ENCODE measurements at regions not wholly inside any gene's neighbourhood (a gene's known extent, or its start where the extent isn't known, plus 50 kb on each side); places are given as distances from the start of the nearest gene placed in this dataset.

DNA sequence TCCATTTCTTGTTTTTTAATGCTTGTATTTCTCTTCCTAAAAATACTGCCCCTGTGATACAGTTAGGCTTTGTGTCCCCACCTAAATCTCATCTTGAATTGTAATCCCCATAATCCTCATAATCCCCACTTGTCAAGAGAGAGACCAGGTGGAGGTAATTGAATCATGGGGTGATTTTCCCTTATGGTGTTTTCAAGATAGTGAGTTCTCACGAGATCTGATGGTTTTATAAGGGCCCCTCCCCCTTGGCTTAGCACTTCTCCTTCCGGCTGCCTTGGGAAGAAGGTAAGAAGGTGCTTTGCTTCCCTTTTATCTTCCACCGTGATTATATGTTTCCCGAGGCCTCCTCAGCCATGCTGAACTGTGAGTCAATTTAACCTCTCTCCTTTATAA is 227.4 kb downstream of the MAN2A1 start:
- no peak for DNase-seq

DNA sequence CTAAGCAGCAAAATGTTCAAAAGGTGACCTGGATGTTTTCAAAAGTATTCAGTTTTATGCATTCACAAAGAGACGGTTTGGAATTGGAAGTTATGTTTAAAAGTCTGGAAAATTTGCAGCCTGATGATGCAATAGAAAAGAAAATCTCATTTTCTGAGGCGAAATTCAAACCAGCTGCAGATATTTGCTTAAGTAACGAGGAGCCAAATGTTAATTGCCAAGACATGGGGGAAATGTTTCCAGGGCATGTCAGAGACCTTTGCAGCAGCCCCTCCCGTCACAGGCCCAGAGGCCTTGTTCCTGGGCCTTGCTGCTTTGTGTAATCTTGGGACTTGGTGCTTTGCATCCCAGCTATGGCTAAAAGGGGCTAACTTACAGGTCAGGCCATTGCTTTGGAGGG is 228.2 kb downstream of the MAN2A1 start:
- DNase-seq: no peak

DNA sequence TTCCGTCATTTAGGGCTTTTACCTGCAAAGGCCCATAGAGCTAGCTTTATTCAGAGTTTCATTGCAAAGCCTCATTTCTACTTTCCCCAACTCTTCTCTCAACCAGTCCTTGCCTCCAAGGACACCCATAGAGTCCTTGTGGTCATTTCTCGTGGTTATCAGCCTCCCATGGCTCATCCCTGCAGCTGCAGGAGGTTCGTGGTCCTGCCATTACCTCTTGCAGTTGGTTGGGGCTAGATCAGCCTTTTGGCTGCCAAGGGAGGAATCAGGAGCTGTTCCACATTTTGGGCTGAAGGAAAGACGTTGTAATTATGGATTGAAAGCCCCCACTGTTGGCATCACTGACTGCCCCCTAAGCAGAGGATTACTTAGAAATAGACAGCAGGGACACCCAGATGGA is 231.0 kb downstream of the MAN2A1 start:
- DNase-seq: no peak

- DNase-seq: no peak
These were observed 232.1 kb downstream of the MAN2A1 start for GRCh38 chr5:109921735-109922380.

- DNase-seq: no peak
These were observed 232.8 kb downstream of the MAN2A1 start for GRCh38 chr5:109922381-109922995.

GRCh38 chr5:109923205-109923604 is 233.5 kb downstream of the MAN2A1 start:
- DNase-seq: no peak

- no peak for DNase-seq
These were observed 234.7 kb downstream of the MAN2A1 start for GRCh38 chr5:109924237-109925107.

- no peak for DNase-seq
These were observed 237.9 kb downstream of the MAN2A1 start for GRCh38 chr5:109927639-109928038.

DNA sequence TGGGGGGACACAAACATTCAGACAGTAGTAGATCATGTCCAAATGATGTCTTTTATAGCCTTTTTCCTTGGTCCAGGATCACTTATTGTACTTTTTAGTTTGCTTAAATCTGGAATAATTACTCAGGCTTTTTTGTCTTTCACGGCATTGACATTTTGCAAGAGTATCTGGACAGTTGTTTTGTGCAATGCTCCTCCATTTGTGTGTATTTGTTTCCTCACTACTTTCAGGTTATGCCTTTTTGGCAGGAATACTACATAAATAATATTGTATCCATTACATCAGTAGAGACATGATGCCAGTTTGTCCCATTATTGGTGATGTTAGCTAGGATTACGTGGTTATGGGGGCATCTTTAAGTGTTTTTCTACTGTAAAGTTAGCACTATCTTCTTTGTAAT is 238.3 kb downstream of the MAN2A1 start:
- DNase-seq: no peak

- no peak for DNase-seq
These were observed 239.1 kb downstream of the MAN2A1 start for GRCh38 chr5:109928811-109929210.

- no peak for DNase-seq
These were observed 239.6 kb downstream of the MAN2A1 start for GRCh38 chr5:109929376-109929775.

- no peak for DNase-seq
These were observed 240.2 kb downstream of the MAN2A1 start for GRCh38 chr5:109929911-109930310.

- DNase-seq: no peak
These were observed 241.5 kb downstream of the MAN2A1 start for GRCh38 chr5:109931049-109931780.

DNA sequence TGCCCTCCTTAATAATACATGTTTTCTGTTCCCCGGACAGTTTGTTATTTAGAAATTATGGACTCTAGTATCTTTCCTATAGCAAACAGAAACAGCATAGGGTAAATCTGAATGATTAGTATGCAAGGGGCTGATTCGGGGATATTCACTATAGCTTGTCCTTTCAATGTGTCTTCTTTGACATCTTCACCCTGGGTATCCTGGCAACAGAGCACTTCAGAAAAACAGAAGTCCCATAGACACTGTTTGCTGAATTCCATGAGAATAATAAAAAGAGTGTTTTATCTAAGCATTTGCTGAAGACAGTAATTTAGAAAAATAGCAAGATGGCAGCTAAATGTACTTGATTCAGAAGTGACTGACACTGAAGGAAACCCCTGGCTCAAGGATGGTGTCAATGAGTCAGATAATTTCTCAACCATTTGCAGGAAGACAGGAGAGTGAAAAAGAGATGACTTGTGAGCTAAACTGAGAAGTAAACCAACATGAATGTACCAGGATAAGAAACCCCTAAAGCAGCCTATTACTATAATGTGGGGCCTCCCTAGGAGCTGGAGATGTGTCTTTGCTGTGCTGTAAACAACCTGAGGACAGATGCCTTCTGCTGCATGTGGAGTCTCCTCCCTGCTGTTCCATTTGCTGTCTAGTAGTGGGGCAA is 246.2 kb downstream of the MAN2A1 start:
- DNase-seq: no peak

GRCh38 chr5:109936996-109937395 is 247.3 kb downstream of the MAN2A1 start:
- no peak for DNase-seq

- DNase-seq: no peak
These were observed 248.2 kb downstream of the MAN2A1 start for GRCh38 chr5:109937951-109938350.

DNA sequence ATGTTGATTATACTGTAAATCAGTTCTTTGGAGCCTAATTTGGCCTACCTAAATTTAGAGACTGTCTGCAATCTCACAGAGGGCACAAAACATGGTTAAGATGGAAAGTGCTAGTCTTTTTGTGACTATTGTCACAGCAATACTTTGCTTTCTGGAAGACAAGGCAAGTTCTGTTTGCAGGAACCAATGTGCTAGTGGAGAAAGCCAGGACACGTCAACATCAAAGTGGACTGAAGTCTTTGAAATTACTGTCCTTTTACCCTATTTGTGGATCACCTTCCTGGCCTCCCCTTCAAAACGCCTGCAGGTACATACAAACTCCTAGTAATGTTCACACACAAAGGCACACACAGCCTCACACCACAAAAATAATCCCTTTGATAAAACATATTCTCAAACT is 248.7 kb downstream of the MAN2A1 start:
- no peak for DNase-seq

DNA sequence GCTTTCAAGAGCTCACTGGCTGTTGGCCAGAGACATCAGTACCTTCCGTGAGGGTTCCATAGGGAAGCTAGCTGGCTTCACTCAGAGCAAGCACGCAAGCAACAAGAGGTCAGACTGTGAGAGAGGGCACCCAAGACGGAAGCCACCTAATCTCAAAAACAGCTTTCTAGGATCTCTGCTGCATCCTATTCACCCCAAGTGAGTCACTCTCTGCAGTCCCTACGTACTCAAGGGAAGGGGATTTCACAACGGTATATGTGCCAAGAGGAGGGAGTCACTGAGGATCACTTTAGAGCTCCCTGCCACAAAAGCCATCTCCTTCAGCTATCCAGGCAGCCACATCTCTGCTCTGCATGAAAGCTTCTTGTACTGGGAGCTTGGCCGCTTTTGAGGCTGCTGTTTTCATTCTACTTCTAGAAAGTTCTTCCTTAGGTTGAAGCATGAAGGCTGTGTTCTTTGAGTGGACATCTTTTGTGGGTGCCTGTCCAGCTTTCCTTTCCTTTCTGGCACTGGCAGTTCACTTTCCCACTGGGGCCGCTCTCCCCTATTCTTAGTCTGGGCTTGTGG is 249.5 kb downstream of the MAN2A1 start:
- DNase-seq: no peak

DNA sequence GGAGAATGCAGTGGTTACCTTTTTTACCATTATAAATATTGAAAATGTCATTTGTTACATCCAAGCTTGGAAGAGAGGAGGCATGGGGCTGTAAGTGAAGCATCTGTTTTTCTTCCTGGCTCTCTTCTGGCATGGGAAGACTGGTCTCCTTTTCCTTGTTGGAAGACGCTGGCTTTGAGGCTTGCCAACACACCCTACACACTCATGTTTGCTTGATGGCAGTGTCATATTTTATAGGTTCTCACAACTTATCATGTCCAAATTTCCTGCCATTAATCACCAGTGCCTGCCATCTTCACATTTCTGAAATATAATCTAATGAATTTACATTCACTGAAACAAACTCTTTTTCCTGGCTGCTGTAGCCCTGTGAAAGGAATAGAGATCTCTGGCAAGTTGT is 252.9 kb downstream of the MAN2A1 start:
- peak in 2 of 3 donors; percentile 22 to 37 for DNase-seq

DNA sequence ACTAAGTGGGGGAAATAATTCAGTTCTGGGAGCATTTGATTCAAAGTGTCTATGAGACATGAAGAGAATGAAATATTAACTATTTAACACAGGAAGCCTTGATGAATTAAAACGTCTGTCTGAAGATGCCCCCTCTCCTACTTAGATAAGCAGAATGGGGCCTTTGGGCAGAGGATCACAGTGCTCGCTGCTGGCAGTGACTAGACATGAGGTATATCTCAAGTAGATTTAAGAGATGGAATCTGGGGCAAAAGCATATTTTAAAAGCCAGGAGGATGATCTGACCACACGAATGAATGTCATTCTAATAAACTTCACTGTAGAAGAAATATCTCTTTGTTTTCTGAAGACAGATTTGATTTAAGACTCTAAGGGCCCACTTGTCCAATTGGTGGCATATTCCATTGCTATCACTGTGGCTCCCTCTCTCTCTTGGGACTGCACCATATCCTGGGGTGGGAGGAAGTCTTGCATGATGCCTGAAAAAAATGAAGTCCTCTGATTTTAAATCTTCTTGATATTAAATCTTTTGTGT is 254.0 kb downstream of the MAN2A1 start:
- DNase-seq: no peak

DNA sequence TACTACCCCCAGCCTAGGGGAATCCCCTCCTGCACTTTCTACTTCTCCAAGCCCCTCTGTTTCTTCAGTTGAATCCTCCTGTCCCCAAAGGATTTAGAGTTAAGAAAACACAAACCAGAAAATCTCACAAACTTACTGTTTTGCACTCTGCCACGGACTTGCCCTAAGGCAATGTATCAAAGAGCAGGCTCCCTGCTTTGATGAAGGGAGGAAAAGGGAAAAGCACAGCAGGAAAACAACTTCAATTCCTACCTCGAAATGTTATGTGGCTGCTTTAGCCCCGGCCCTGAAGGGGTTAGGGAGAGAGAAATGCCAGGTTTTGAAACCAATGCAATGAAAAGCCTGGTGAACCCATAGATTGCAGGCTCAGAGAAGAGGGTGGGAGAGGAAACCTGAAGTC is 254.7 kb downstream of the MAN2A1 start:
- DNase-seq: no peak
